RWPE2 (cell line): ENCODE measurements at regions not wholly inside any gene's neighbourhood (a gene's known extent, or its start where the extent isn't known, plus 50 kb on each side); places are given as distances from the start of the nearest gene placed in this dataset.
A peak's percentile ranks its signal among the peaks of the same experiment; 100 is the strongest.

Experiments
- ATAC-seq: fragments of 200-7000 bp; cut with Tn5 transposase; 3 replicates; pipeline ENCODE4 v1.9.1; 2021; ENCODE audit warnings: low read depth
- DNase-seq: peaks from one replicate; pipeline ENCODE4 v3.0.0-alpha.2; 2020; ENCODE audit warnings: low spot score
- H3K27ac ChIP-seq: fragments of 450-650 bp; 2 replicates; pipeline ENCODE4 v1.5.1; 2017; ENCODE audit warnings: mild to moderate bottlenecking; ENCODE audit not compliant: poor library complexity, severe bottlenecking
- H3K27me3 ChIP-seq: fragments of 250-450 bp; sonication (Bioruptor Pico); 2 replicates; pipeline ENCODE4 v1.5.1; 2021; ENCODE audit warnings: mild to moderate bottlenecking, moderate library complexity; ENCODE audit not compliant: insufficient read depth, poor library complexity, severe bottlenecking
- H3K36me3 ChIP-seq: fragments of 250-450 bp; sonication (Bioruptor Pico); 2 replicates; pipeline ENCODE4 v1.5.1; 2020; ENCODE audit warnings: low read depth, mild to moderate bottlenecking, moderate library complexity
- H3K4me1 ChIP-seq: fragments of 250-450 bp; sonication (Bioruptor Pico); 2 replicates; pipeline ENCODE4 v1.5.1; 2021; ENCODE audit warnings: mild to moderate bottlenecking, moderate library complexity; ENCODE audit not compliant: insufficient read depth, poor library complexity, severe bottlenecking
- H3K4me3 ChIP-seq: fragments of 250-450 bp; sonication (Bioruptor Pico); 2 replicates; pipeline ENCODE4 v1.5.1; 2021; ENCODE audit warnings: mild to moderate bottlenecking, moderate library complexity; ENCODE audit not compliant: severe bottlenecking
- H3K9me3 ChIP-seq: fragments of 250-450 bp; sonication (Bioruptor Pico); 2 replicates; pipeline ENCODE4 v1.5.1; 2021; ENCODE audit warnings: mild to moderate bottlenecking, moderate library complexity; ENCODE audit not compliant: severe bottlenecking
- TF ChIP-seq, protein P1 (sequence below): fragments of 450-650 bp; IDR thresholded peaks from one replicate; pipeline ENCODE4 v1.5.1; 2017; ENCODE audit warnings: mild to moderate bottlenecking, moderate library complexity; ENCODE audit not compliant: poor library complexity, severe bottlenecking

DNA sequence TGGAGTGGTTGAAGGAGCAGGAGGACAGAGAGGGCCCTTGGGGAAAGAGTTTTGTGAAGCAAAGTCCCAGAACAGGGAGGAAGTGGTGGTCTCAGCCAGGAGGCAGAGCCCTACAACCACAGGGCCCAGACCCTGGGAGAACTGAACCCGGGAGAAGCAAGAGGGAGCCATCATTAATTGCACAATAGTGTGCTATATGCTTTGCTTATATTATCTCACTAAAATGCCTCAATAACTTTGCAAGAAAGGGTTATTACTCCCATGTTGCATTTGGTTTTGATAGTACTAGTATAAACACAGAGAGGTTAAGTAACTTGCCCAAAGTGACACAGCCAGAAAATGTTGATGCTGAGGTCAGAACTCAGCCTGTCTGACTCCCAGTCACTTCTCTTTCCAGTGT lies 124.3 kb downstream of the FOXD2 start:
- Histone ChIP-seq H3K36me3 (no peaks in the 10 kb centered on the region), H3K4me1 (peaks cover 17% of the 10 kb centered on the region), H3K27me3 (no peaks in the 10 kb centered on the region), H3K9me3 (no peaks in the 10 kb centered on the region), H3K27ac (peak overlapping the region; percentile 63), H3K4me3 (no peak overlapping the region)
- no peak for ATAC-seq
- DNase-seq, result no peak
- TF ChIP-seq, protein P1, sequence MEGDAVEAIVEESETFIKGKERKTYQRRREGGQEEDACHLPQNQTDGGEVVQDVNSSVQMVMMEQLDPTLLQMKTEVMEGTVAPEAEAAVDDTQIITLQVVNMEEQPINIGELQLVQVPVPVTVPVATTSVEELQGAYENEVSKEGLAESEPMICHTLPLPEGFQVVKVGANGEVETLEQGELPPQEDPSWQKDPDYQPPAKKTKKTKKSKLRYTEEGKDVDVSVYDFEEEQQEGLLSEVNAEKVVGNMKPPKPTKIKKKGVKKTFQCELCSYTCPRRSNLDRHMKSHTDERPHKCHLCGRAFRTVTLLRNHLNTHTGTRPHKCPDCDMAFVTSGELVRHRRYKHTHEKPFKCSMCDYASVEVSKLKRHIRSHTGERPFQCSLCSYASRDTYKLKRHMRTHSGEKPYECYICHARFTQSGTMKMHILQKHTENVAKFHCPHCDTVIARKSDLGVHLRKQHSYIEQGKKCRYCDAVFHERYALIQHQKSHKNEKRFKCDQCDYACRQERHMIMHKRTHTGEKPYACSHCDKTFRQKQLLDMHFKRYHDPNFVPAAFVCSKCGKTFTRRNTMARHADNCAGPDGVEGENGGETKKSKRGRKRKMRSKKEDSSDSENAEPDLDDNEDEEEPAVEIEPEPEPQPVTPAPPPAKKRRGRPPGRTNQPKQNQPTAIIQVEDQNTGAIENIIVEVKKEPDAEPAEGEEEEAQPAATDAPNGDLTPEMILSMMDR, result no peak

DNA sequence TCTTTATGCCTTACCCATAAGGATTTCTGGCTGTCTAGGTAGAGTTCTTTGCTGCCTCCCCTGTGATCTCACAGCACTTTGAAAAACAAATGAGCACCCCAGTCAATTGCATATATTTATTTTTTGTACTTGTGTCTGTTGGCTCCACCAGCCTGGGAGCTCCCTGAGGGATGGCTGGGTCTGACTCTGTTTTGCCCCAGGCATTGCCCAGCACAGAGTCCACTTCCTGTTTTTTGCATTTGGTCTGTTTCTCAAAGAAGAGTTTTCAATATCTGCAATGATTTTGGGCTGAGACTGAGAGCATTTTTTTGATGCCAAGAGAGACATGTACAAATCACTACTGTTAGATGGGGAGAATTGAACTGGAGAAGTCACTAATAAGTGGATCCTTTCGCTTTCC lies 125.0 kb downstream of the FOXD2 start:
- Histone ChIP-seq H3K27me3 (no peaks in the 10 kb centered on the region), H3K4me1 (peaks cover 17% of the 10 kb centered on the region), H3K4me3 (no peak overlapping the region), H3K9me3 (no peaks in the 10 kb centered on the region), H3K27ac (peak overlapping the region; percentile 63), H3K36me3 (no peaks in the 10 kb centered on the region)
- TF ChIP-seq, protein P1, result no peak
- ATAC-seq, result no peak
- no peak for DNase-seq

DNA sequence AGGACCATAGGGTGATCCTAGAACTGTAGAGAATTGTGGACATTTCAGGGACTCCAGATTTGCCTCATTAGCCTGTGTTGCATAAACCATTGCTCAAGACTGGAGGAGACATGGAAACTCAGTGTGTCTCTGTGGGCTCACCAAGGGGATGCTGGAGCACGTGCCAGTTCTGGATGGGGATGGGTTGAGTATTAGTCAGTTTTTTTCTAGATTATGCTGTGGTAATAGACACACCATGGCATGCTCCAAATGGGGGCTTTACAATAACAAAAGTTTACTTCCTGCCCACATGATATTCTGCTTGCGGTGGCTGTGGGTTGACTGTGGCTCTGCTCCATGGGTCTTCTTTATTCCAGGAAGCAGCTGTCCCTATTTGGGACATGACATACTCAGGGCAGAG lies 125.4 kb downstream of the FOXD2 start:
- H3K36me3 ChIP-seq, result no peaks in the 10 kb centered on the region
- H3K9me3 ChIP-seq, result no peaks in the 10 kb centered on the region
- ATAC-seq (no peak), DNase-seq (no peak)
- no peaks in the 10 kb centered on the region for H3K27me3 ChIP-seq
- H3K27ac ChIP-seq, result no peak overlapping the region
- H3K4me3 ChIP-seq, result no peak overlapping the region
- TF ChIP-seq, protein P1, result no peak
- H3K4me1 ChIP-seq, result peaks cover 17% of the 10 kb centered on the region

DNA sequence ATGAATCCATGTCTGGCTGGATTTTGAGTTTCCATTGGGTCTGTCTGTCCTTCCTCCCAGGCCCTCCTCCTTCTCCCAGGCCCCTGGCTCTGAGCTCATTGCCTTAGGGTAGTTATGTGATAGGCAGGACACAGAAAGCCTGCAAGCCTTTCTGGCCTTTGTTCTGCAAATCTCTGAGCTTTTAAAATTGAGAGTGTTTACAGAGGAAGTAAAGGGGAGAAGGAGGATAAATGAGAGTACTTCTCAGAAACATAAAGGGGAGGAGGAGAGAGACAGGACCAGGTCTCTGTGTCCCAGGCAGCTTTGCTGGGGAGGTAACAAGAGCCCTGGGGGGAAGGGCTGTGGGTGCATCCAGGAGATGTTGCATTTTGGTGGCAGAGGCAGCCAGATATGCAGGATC lies 126.7 kb downstream of the FOXD2 start:
- DNase-seq, result no peak
- Histone ChIP-seq H3K27me3 (no peaks in the 10 kb centered on the region), H3K4me3 (no peak overlapping the region), H3K9me3 (no peaks in the 10 kb centered on the region), H3K36me3 (no peaks in the 10 kb centered on the region), H3K4me1 (peaks cover 21% of the 10 kb centered on the region), H3K27ac (no peak overlapping the region)
- TF ChIP-seq, protein P1, result no peak
- ATAC-seq, result no peak

DNA sequence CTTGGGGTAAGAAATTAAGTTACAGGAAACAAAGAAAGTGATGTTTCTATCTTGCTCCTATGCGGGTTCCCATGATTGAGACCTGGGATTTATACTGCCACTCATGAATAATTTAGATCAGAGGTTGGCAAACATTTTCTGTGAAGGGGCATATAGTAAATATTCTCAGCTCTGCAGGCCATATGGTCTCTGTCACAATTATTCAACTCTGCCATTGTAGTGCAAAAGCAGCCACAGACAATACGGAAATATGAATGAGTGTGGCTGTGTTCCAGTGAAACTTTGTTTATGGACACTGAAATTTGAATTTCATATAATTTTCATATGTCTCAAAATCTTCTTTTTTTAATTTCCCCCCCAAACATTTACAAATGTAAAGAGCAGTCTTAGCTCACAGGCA lies 127.2 kb downstream of the FOXD2 start:
- TF ChIP-seq, protein P1, result no peak
- DNase-seq (no peak), ATAC-seq (no peak)
- no peaks in the 10 kb centered on the region for H3K27me3 ChIP-seq
- H3K27ac ChIP-seq, result no peak overlapping the region
- H3K9me3 ChIP-seq, result no peaks in the 10 kb centered on the region
- no peak overlapping the region for H3K4me3 ChIP-seq
- H3K36me3 ChIP-seq, result no peaks in the 10 kb centered on the region
- peaks cover 24% of the 10 kb centered on the region for H3K4me1 ChIP-seq
